IMR-90 (cell line): ENCODE measurements at regions not wholly inside any gene's neighbourhood (a gene's known extent, or its start where the extent isn't known, plus 50 kb on each side); places are given as distances from the start of the nearest gene placed in this dataset.

Source experiments
- BHLHE40 ChIP-seq: fragments of 150-350 bp; IDR thresholded peaks from 2 replicates; pipeline ENCODE4 v1.6.1; 2016; ENCODE audit warnings: mild to moderate bottlenecking, low read depth, low read length
- CEBPB ChIP-seq: IDR thresholded peaks from 2 replicates; pipeline ENCODE4 v1.6.1; 2012; ENCODE audit warnings: low read depth, low read length, improper control_type of control experiment
- CHD1 ChIP-seq: IDR thresholded peaks from 2 replicates; pipeline ENCODE4 v1.6.1; 2012; ENCODE audit warnings: low read depth, low read length, improper control_type of control experiment
- CTCF ChIP-seq: conservative IDR thresholded peaks from 2 replicates; pipeline ENCODE4 v1.5.1; 2012; ENCODE audit warnings: mild to moderate bottlenecking, low read depth, low read length, improper control_type of control experiment
- ELK1 ChIP-seq: fragments of 150-350 bp; IDR thresholded peaks from 2 replicates; pipeline ENCODE4 v1.6.1; 2016; ENCODE audit warnings: low read depth, mild to moderate bottlenecking, low read length, moderate library complexity, borderline replicate concordance
- FOS ChIP-seq: fragments of 150-350 bp; IDR thresholded peaks from 2 replicates; pipeline ENCODE4 v1.6.1; 2016; ENCODE audit warnings: low read depth, low read length
- MAZ ChIP-seq: IDR thresholded peaks from 2 replicates; pipeline ENCODE4 v1.6.1; 2012; ENCODE audit warnings: low read depth, mild to moderate bottlenecking, low read length, improper control_type of control experiment, moderate library complexity, borderline replicate concordance
- MXI1 ChIP-seq: IDR thresholded peaks from 2 replicates; pipeline ENCODE4 v1.6.1; 2012; ENCODE audit warnings: low read depth, mild to moderate bottlenecking, low read length, moderate library complexity, borderline replicate concordance
- NFE2L2 ChIP-seq: fragments of 150-350 bp; IDR thresholded peaks from 2 replicates; pipeline ENCODE4 v1.6.1; 2016; ENCODE audit warnings: low read depth, mild to moderate bottlenecking, low read length
- POLR2A ChIP-seq: IDR thresholded peaks from 2 replicates; pipeline ENCODE4 v1.6.1; 2012; ENCODE audit warnings: mild to moderate bottlenecking, low read depth, low read length
- RAD21 ChIP-seq: IDR thresholded peaks from 2 replicates; pipeline ENCODE4 v1.6.1; 2012; ENCODE audit warnings: low read length, improper control_type of control experiment
- RCOR1 ChIP-seq: IDR thresholded peaks from 2 replicates; pipeline ENCODE4 v1.6.1; 2012; ENCODE audit warnings: mild to moderate bottlenecking, low read length, improper control_type of control experiment; ENCODE audit not compliant: insufficient replicate concordance
- RFX5 ChIP-seq: IDR thresholded peaks from 2 replicates; pipeline ENCODE4 v1.8.0; 2012; ENCODE audit warnings: low read depth, mild to moderate bottlenecking, low read length, moderate library complexity
- USF2 ChIP-seq: fragments of 150-350 bp; IDR thresholded peaks from 2 replicates; pipeline ENCODE4 v1.6.1; 2017; ENCODE audit warnings: mild to moderate bottlenecking, antibody characterized with exemption, low read length, low read depth

- TF ChIP-seq CTCF (no peak), RFX5 (no peak), POLR2A (no peak), RAD21 (no peak), BHLHE40 (no peak), USF2 (no peak), ELK1 (no peak), CEBPB (no peak), MXI1 (no peak), CHD1 (no peak), NFE2L2 (no peak), RCOR1 (no peak), MAZ (no peak), FOS (no peak)
These were observed 172.5 kb upstream of the RAB6C start for GRCh38 chr2:129806990-129807389.
